Activated CD4-positive, alpha-beta T cell treated with anti-CD3 and anti-CD28 coated beads for 24 hours (primary cell): ENCODE measurements at regions not wholly inside any gene's neighbourhood (a gene's known extent, or its start where the extent isn't known, plus 50 kb on each side); places are given as distances from the start of the nearest gene placed in this dataset.
"Not testable (repeated sequence)": the region's sequence is repeated elsewhere in the genome, so short reads cannot be mapped to it uniquely, and the experiment has no call there.

Source experiments
- DNase-seq, 2 donors: peaks; one replicate each; pipeline ENCODE4 v3.0.0-alpha.2; 2020; ENCODE audit warnings: low read depth in 2 of 2

GRCh38 chr1:116298213-116298579 is 74.8 kb upstream of the ATP1A1 start:
- DNase-seq: not testable (repeated sequence)

GRCh38 chr1:116298746-116299145 is 74.3 kb upstream of the ATP1A1 start:
- no peak for DNase-seq

- DNase-seq: no peak
These were observed 73.8 kb upstream of the ATP1A1 start for GRCh38 chr1:116299248-116299647.

DNA sequence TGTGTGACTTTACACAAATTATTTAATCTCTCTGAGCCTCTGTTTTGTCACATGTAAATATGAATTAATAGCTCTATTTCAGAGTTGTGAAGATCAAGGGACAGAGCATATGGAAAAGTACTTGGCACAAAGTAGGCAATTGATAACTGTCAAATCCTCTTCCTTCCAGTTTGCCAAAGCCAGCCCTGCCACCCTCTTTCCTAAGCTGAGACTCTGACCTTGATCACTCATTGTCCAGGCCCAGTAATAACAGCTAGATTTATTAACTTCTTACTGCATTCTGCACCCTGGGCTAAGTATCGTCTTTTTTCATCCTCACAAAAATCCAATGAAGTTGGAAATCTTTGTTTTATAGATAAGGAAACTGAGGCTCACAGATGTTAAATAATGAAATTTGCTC is 70.8 kb upstream of the ATP1A1 start:
- DNase-seq: no peak

DNA sequence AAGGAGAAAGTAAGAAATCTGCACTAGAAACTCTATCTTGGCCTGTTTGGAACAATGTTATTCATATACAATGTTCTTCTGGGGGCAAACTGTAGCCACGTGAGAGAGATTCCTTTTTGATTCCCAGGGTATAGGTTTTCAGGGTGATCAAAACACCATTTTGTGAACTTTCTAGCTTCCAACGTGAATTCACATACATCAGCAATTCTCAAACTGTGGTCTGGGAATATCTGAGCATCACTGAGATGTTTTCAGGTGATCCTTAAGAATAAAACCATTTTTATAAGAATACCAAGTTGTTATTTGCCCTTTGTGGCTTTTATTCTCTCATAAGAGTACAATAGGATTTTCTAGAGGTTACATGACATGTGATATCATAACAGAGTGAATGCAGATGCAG is 66.9 kb upstream of the ATP1A1 start:
- no peak for DNase-seq

DNA sequence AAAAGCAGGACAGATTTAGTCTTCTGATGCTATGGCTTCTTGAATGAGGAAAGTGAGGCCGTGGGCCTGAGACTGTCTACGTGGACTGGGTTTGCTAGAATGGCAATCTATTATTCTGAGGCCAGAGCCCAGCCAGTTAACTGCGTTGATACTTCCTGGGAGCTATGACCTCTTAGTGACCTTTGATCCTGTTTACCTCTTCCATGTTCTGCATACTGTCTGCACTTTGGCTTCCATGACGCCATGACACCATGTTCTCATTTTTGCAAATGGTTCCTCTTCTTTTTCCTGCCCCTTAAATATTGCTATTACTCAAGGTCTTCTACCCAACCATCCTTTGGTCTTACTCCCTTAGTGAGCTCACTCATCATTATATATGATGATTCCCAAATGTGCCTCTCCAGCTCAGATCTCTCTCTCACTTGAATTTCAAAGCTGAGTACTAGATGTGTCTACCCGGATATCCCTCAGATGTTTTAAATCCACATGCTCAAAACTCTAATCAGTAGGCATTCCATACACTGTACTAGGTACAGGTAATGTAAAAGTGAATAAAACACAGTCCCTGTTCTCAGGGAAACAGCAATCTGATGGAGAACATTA is 66.1 kb upstream of the ATP1A1 start:
- DNase-seq: no peak

DNA sequence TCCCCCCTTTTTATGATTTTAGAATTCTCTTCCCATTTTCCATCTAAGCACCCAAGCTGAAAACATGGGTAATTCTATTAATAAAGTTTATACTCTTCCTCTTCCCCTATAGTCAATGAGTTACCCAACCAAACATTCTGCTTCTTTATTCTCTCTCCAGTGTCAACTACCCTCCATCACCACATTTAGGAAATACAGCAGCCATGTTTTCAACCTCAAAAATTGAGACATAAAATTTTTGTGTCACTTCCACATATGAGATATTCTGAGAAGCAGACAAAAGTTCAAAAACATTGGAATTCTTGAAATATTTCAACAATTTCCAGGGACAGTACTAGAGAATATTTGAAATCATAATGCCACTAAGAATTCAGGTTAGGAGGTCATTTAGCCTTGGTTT is 64.8 kb upstream of the ATP1A1 start:
- DNase-seq: no peak

GRCh38 chr1:116309090-116309870 is 63.8 kb upstream of the ATP1A1 start:
- no peak for DNase-seq

GRCh38 chr1:116310180-116310579 is 62.9 kb upstream of the ATP1A1 start:
- DNase-seq: no peak

DNA sequence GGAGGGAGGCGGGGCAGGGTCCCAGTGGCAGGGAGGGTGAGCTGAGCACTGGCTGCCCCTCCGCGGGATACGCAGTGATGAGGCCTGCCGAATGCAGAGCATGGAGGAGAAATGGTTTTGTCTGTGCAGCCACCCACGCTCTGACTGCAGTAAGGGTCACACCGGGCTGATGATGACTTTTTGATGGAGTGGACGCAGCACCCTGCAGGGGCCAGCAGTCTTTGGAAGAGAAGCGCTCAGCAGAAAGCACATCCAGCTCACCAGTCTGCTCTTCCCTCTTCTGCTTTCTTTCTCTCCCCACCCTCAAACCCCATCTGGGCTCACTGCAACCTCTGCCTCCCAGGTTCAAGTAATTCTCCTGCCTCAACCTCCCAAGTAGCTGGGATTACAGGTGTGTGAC is 61.9 kb upstream of the ATP1A1 start:
- DNase-seq: no peak

GRCh38 chr1:116311756-116312680 is 61.0 kb upstream of the ATP1A1 start:
- DNase-seq: no peak

GRCh38 chr1:116312681-116313069 is 60.4 kb upstream of the ATP1A1 start:
- no peak for DNase-seq

- no peak for DNase-seq
These were observed 59.3 kb upstream of the ATP1A1 start for GRCh38 chr1:116313776-116314175.

DNA sequence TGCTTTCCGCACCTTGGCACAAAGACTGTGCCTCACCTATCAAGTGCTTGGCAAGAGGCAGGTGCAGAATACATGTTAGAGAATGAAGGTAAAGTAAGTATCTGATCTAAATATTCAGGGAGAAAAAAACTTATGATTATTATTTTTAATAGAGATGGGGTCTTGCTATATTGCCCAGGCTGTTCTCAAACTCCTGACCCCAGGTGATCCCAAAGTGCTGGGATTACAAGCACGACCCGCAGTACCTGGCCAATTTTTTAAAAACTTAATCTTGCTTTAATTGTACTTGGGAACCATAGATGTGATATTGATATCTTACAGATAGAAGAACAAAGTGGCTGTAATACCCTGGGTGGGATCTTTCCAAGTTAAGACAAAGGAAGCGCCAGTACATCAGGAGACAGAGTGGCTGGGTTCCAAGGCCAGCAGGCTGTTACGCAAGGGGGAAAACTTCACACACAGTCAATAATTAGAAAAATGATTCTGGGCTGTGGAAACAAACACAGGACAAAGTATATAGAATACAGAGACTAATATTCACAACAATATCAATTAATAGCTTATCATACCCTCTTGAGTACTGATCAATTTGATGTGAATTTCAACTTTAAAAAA is 58.6 kb upstream of the ATP1A1 start:
- DNase-seq: no peak

GRCh38 chr1:116316373-116316772 is 56.7 kb upstream of the ATP1A1 start:
- DNase-seq: no peak

DNA sequence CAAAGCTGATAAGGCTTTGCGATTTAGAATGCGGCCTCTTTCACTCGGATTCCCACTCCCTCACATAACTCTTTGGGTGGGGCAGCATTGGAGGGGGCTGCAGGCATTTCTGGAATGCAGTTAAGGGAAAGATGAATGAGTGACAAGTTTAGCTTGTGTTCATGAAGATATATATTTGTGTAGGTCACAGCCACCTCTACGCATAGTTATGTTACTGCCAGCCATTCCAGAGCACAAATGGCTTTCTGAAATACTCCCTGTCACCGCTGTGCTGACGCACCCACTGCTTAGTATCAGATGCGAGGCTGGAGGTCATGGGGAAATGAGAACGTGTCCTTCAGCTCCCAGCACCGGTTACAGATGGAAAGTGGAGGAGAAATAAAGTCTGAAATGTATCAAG is 54.1 kb upstream of the ATP1A1 start:
- DNase-seq: no peak

DNA sequence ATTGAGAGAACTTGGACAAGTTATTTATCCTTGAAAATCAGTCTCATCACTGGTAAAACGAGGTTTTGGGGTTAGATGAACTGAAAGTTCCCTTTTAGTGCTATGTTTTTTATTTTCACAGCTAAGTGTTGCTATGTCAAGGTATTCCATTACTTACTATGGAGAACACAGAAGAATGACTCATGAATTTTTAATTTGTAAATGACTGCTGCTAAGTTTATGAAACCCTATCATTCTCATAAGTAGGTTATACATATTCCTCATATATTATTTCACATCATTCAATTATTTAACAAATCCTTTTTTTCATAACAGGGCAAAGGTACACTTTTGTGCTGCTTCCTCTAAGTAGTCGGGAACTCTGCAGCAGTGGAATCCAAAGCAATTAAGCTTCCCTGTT is 52.2 kb upstream of the ATP1A1 start:
- no peak for DNase-seq

DNA sequence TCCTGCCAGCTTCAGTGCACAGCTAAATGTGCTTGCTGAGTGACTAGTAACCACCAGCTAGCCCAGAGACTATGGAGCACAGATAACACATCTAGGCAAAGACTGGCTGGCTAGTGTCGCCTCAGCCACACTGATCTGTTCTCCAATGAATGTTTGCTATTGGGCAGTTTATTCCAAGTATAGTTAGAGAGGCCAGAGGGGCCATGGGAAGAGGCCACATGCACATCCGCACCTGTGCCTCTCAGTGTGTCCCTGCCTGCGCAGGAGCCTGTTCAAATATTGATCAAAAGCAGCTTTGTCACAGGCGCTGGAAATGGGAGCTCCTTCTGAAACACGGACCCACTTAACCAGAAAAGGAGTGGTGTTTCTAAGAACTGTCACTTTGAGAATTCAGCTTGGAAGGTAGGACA is 51.3 kb upstream of the ATP1A1 start:
- DNase-seq: no peak

DNA sequence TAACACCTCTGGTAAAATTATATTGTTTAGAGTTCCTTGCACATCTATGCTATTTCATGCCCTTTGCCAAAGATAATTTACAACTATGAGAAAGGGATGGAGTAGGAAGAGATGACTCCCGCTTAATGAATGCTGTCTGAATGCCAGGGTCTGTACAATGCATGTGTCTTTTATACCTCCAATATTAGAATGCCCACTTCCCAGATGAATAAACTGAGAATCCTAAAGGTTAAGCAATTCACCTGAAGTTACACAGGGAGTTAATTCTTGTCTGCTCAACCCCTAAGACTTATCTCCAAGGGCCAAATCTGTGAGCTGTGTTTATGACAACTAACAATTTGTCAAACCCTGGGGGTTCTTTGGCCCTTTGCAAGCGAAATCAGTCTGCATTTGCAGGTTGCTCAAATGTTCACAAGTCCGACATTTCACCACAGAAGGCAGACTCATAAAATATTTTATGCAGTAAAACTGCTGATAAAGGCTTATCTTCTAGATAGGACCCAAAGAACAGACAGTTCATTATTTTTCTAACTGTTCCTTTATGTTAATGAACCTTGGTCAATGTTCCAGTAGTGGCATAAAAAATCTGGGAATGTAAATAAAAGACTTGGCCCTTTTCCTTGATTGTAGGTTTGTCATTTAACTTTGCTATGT is 50.2 kb upstream of the ATP1A1 start:
- no peak for DNase-seq
